MM.1S (cell line): ENCODE measurements at regions not wholly inside any gene's neighbourhood (a gene's known extent, or its start where the extent isn't known, plus 50 kb on each side); places are given as distances from the start of the nearest gene placed in this dataset.

Experiments used
- DNase-seq: peaks from one replicate; pipeline ENCODE4 v3.0.0-alpha.2; 2015
- H2AFZ ChIP-seq: fragments of 300-600 bp; sonication (generic); 2 replicates; pipeline ENCODE4 v1.6.0; 2016; ENCODE audit warnings: antibody characterized with exemption, low read length
- H3F3A ChIP-seq: fragments of 300-600 bp; sonication (generic); 2 replicates; pipeline ENCODE4 v1.6.1; 2016; ENCODE audit warnings: mild to moderate bottlenecking, antibody characterized with exemption, low read length, moderate library complexity, mixed read lengths; ENCODE audit not compliant: insufficient read depth
- H3K27ac ChIP-seq: fragments of 300-600 bp; sonication (generic); 2 replicates; pipeline ENCODE4 v1.5.1; 2016; ENCODE audit warnings: mild to moderate bottlenecking, low read length
- H3K27me3 ChIP-seq: fragments of 300-600 bp; sonication (generic); replicated peaks from 2 replicates; pipeline ENCODE4 v1.6.0; 2016; ENCODE audit warnings: low read length; ENCODE audit not compliant: insufficient read depth
- H3K36me3 ChIP-seq: fragments of 300-600 bp; sonication (generic); replicated peaks from 2 replicates; pipeline ENCODE4 v1.6.1; 2016; ENCODE audit warnings: mild to moderate bottlenecking, low read length, mixed read lengths; ENCODE audit not compliant: insufficient read depth
- H3K4me1 ChIP-seq: fragments of 300-600 bp; sonication (generic); 2 replicates; pipeline ENCODE4 v1.6.1; 2016; ENCODE audit warnings: low read length, mixed read lengths
- H3K4me2 ChIP-seq: fragments of 300-600 bp; sonication (generic); 2 replicates; pipeline ENCODE4 v1.6.0; 2016; ENCODE audit warnings: low read depth, low read length
- H3K4me3 ChIP-seq: fragments of 300-600 bp; sonication (generic); 2 replicates; pipeline ENCODE4 v1.5.1; 2016; ENCODE audit warnings: low read length, mixed read lengths
- H3K79me2 ChIP-seq: fragments of 300-600 bp; sonication (generic); 2 replicates; pipeline ENCODE4 v1.6.1; 2016; ENCODE audit warnings: mixed run types, low read length, mixed read lengths
- H3K9ac ChIP-seq: fragments of 300-600 bp; sonication (generic); 2 replicates; pipeline ENCODE4 v1.6.1; 2016; ENCODE audit warnings: low read length, mixed read lengths
- H3K9me2 ChIP-seq: fragments of 300-600 bp; sonication (generic); replicated peaks from 2 replicates; pipeline ENCODE4 v1.6.1; 2016; ENCODE audit warnings: mild to moderate bottlenecking, low read length, mixed read lengths; ENCODE audit not compliant: insufficient read depth
- H3K9me3 ChIP-seq: fragments of 300-600 bp; sonication (generic); replicated peaks from 2 replicates; pipeline ENCODE4 v1.6.1; 2016; ENCODE audit warnings: mild to moderate bottlenecking, low read length, mixed read lengths; ENCODE audit not compliant: insufficient read depth
- H4K20me1 ChIP-seq: fragments of 300-600 bp; sonication (generic); 2 replicates; pipeline ENCODE4 v1.6.1; 2016; ENCODE audit warnings: mild to moderate bottlenecking, low read length, moderate library complexity, mixed read lengths; ENCODE audit not compliant: insufficient read depth
- CTCF ChIP-seq: fragments of 300-600 bp; sonication (generic); IDR thresholded peaks from 2 replicates; pipeline ENCODE4 v1.5.1; 2016; ENCODE audit warnings: antibody characterized with exemption, low read length, mixed read lengths
- EZH2 ChIP-seq: fragments of 300-600 bp; sonication (generic); optimal IDR thresholded peaks from 2 replicates; pipeline ENCODE3; 2017; ENCODE audit warnings: low read depth, mild to moderate bottlenecking, antibody characterized with exemption, low read length, mixed read lengths
- EZH2phosphoT487 ChIP-seq: fragments of 300-600 bp; sonication (generic); IDR thresholded peaks from 2 replicates; pipeline ENCODE4 v1.6.1; 2018; ENCODE audit warnings: antibody characterized with exemption, low read length

DNA sequence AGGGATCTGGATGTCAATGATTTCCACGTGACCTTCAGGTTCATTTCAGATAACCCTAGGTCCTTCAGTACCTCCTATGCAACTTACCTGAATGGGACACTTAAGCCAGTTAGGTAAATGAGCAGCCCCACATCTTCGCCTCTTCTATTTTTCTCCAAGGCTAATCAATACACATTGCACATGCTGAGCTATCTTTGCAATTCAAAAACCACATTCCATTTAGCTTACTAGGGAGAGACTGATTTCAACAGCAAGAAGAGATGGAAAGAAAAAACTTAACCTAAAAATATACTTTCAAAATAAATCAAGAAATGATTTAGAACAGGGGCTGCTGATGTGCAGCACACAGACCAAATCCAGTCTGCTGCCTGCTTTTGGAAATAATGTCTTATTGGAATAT is 81.8 kb upstream of the CDCA7L start:
- H3K4me3 ChIP-seq, result no peak overlapping the region
- no peaks in the 10 kb centered on the region for H3K9me2 ChIP-seq
- H3K79me2 ChIP-seq, result no peaks in the 10 kb centered on the region
- no peaks in the 10 kb centered on the region for H3F3A ChIP-seq
- H3K36me3 ChIP-seq, result no peaks in the 10 kb centered on the region
- no peaks in the 10 kb centered on the region for H3K27me3 ChIP-seq
- no peak overlapping the region for H3K9ac ChIP-seq
- no peaks in the 10 kb centered on the region for H3K9me3 ChIP-seq
- no peak overlapping the region for H3K27ac ChIP-seq
- no peak for TF ChIP-seq EZH2phosphoT487
- no peak overlapping the region for H2AFZ ChIP-seq
- no peaks in the 10 kb centered on the region for H3K4me1 ChIP-seq
- H4K20me1 ChIP-seq, result no peaks in the 10 kb centered on the region
- no peak for DNase-seq
- no peak overlapping the region for H3K4me2 ChIP-seq

- no peaks in the 10 kb centered on the region for H3F3A ChIP-seq
- no peaks in the 10 kb centered on the region for H3K27me3 ChIP-seq
- no peak overlapping the region for H3K4me2 ChIP-seq
- no peak overlapping the region for H3K27ac ChIP-seq
- H3K36me3 ChIP-seq, result no peaks in the 10 kb centered on the region
- no peaks in the 10 kb centered on the region for H3K79me2 ChIP-seq
- H3K9me3 ChIP-seq, result no peaks in the 10 kb centered on the region
- H4K20me1 ChIP-seq, result no peaks in the 10 kb centered on the region
- no peak for DNase-seq
- no peak overlapping the region for H3K4me3 ChIP-seq
- H3K9me2 ChIP-seq, result no peaks in the 10 kb centered on the region
- no peak for TF ChIP-seq EZH2phosphoT487
- TF ChIP-seq EZH2, result no peak
- TF ChIP-seq CTCF, result no peak
- H2AFZ ChIP-seq, result no peak overlapping the region
- no peaks in the 10 kb centered on the region for H3K4me1 ChIP-seq
- no peak overlapping the region for H3K9ac ChIP-seq
Measured at GRCh38 chr7:22025983-22026382, 80.3 kb upstream of the CDCA7L start.

GRCh38 chr7:22025075-22025474 is 79.4 kb upstream of the CDCA7L start:
- Histone ChIP-seq H4K20me1 (no peaks in the 10 kb centered on the region), H2AFZ (no peak overlapping the region), H3K27ac (no peak overlapping the region), H3K9ac (no peak overlapping the region), H3K9me2 (no peaks in the 10 kb centered on the region), H3F3A (no peaks in the 10 kb centered on the region), H3K4me2 (no peak overlapping the region), H3K79me2 (no peaks in the 10 kb centered on the region), H3K4me3 (no peak overlapping the region), H3K9me3 (no peaks in the 10 kb centered on the region), H3K27me3 (no peaks in the 10 kb centered on the region), H3K36me3 (no peaks in the 10 kb centered on the region), H3K4me1 (no peaks in the 10 kb centered on the region)
- DNase-seq, result no peak
- TF ChIP-seq EZH2phosphoT487 (no peak), CTCF (no peak), EZH2 (no peak)

DNA sequence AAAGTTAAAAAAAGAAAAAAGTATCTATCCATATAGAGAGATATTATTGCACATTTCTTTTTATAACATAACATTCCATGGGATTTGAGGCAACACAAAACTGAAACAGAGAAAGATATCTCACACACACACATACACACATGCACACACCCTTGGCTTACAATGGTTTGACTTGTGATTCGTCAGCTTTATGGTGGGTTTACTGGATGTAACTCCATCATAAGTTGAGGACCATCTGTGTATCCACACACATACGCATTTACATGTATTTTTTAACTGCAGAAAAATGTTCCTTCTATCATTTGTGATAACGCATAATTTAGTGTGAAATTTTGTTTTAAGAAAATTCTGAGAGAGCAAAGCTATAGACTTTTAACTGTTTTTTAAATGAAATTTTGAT is 74.2 kb upstream of the CDCA7L start:
- Histone ChIP-seq H3K9me3 (no peaks in the 10 kb centered on the region), H3K4me3 (no peak overlapping the region), H3F3A (no peaks in the 10 kb centered on the region), H2AFZ (no peak overlapping the region), H3K4me1 (no peaks in the 10 kb centered on the region), H3K79me2 (no peaks in the 10 kb centered on the region), H3K9ac (no peak overlapping the region), H3K4me2 (no peak overlapping the region), H3K27ac (no peak overlapping the region), H3K9me2 (no peaks in the 10 kb centered on the region), H4K20me1 (no peaks in the 10 kb centered on the region), H3K27me3 (no peaks in the 10 kb centered on the region), H3K36me3 (no peaks in the 10 kb centered on the region)
- DNase-seq, result no peak
- no peak for TF ChIP-seq EZH2phosphoT487
- TF ChIP-seq CTCF, result no peak
- no peak for TF ChIP-seq EZH2
